Right lobe of liver (tissue), 4 donors: ENCODE measurements at regions not wholly inside any gene's neighbourhood (a gene's known extent, or its start where the extent isn't known, plus 50 kb on each side); places are given as distances from the start of the nearest gene placed in this dataset.

Experiments
- POLR2A ChIP-seq: fragments of 450-650 bp; IDR thresholded peaks from one replicate; pipeline ENCODE4 v1.6.1; 2017; ENCODE audit warnings: antibody characterized with exemption, mild to moderate bottlenecking
- TF ChIP-seq, protein P1 (sequence below), 4 donors: fragments of 200-600 bp in 3 of 4; fragments of 450-650 bp in 1 of 4; IDR thresholded peaks; one replicate each; pipeline versions ENCODE4 v1.5.1 to v1.8.0; 2016 to 2022; ENCODE audit warnings: antibody characterized with exemption in 4 of 4, mild to moderate bottlenecking in 2 of 4
- donor health status: DM: no; HTN: no; CAD: no.
- donor health status: DM: no; HTN: no; CAD: no.
- donor health status: DM: no; HTN: yes; CAD: no.

DNA sequence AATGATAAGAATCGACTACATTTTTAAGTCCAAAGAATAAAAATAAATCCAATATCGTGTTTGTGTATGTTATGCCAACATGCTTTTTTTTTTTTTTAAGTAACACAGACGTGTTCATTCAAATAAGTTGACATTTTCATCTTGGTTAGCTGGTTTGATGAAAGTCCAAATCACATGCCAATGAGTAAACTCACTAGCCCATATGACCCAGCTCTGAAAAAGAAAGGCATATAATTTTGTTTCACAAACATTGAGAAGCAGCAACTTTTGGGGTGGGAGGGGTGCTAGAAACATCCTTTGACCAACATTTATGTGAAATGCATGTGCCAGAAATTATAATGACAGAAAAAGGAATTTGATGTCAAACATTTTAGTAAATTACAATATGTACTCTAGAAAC, 61.6 kb upstream of the SPP1 start:
- no peak for TF ChIP-seq POLR2A
- TF ChIP-seq, protein P1, sequence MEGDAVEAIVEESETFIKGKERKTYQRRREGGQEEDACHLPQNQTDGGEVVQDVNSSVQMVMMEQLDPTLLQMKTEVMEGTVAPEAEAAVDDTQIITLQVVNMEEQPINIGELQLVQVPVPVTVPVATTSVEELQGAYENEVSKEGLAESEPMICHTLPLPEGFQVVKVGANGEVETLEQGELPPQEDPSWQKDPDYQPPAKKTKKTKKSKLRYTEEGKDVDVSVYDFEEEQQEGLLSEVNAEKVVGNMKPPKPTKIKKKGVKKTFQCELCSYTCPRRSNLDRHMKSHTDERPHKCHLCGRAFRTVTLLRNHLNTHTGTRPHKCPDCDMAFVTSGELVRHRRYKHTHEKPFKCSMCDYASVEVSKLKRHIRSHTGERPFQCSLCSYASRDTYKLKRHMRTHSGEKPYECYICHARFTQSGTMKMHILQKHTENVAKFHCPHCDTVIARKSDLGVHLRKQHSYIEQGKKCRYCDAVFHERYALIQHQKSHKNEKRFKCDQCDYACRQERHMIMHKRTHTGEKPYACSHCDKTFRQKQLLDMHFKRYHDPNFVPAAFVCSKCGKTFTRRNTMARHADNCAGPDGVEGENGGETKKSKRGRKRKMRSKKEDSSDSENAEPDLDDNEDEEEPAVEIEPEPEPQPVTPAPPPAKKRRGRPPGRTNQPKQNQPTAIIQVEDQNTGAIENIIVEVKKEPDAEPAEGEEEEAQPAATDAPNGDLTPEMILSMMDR (IDR thresholded peaks at IDR 0.05): no peak
